Kidney (tissue), 13 donors: ENCODE measurements at regions not wholly inside any gene's neighbourhood (a gene's known extent, or its start where the extent isn't known, plus 50 kb on each side); places are given as distances from the start of the nearest gene placed in this dataset.
A peak's percentile ranks its signal among the peaks of the same experiment; 100 is the strongest.

ENCODE experiments used
- DNase-seq, 5 donors: peaks; one replicate each; pipeline ENCODE4 v3.0.0-alpha.2; 2013 to 2020
- FAIRE-seq: peaks from 2 replicates; lab custom pipeline; 2012; peaks lifted over from hg19 to GRCh38; lab: Jason Lieb, UNC
- H3K27ac ChIP-seq, 2 donors: one replicate each; pipeline ENCODE4 v1.7.0; 2013; ENCODE audit warnings: low read depth in 2 of 2, low read length in 2 of 2, inconsistent platforms in 1 of 2
- H3K27me3 ChIP-seq: one replicate; pipeline ENCODE4 v1.7.1; 2013; ENCODE audit warnings: low read length, inconsistent platforms; ENCODE audit not compliant: control insufficient read depth, insufficient read depth
- H3K36me3 ChIP-seq, 3 donors: one replicate each; pipeline versions ENCODE4 v1.7.0 to v1.7.1; 2013; ENCODE audit warnings: low read length in 3 of 3, control low read depth in 1 of 3, inconsistent platforms in 1 of 3; ENCODE audit not compliant: insufficient read depth in 3 of 3, control insufficient read depth in 2 of 3
- H3K4me1 ChIP-seq, 3 donors: one replicate each; pipeline versions ENCODE4 v1.7.0 to v1.7.1; 2013; ENCODE audit warnings: low read length in 3 of 3, inconsistent platforms in 1 of 3, low read depth in 1 of 3; ENCODE audit not compliant: control insufficient read depth in 2 of 3, insufficient read depth in 2 of 3
- H3K4me3 ChIP-seq, 3 donors: one replicate each; pipeline versions ENCODE4 v1.7.0 to v1.8.1; 2013; ENCODE audit warnings: low read length in 3 of 3, control low read depth in 1 of 3, inconsistent platforms in 1 of 3
- H3K9ac ChIP-seq, 3 donors: one replicate each; pipeline versions ENCODE4 v1.7.0 to v1.7.1; 2013; ENCODE audit warnings: low read length in 3 of 3, control low read depth in 1 of 3, inconsistent platforms in 1 of 3
- H3K9me3 ChIP-seq, 3 donors: one replicate each; pipeline versions ENCODE4 v1.7.0 to v1.7.1; 2013; ENCODE audit warnings: low read length in 3 of 3, control low read depth in 1 of 3, inconsistent platforms in 1 of 3; ENCODE audit not compliant: control insufficient read depth in 2 of 3, insufficient read depth in 1 of 3
- CTCF ChIP-seq: IDR thresholded peaks from 3 replicates; pipeline ENCODE4 v1.5.1; 2012; ENCODE audit warnings: mild to moderate bottlenecking, moderate library complexity, borderline replicate concordance; ENCODE audit not compliant: insufficient read depth; ENCODE audit errors: extremely low read depth
- intact Hi-C: fragments of 100-400 bp; cut with DNase I; formaldehyde crosslinking; loops from one replicate; pipeline ENCODE4 v1.11.1; 2022
- donor health status: control.
- donor health status: control.
- donor health status: control.
- donor health status: control.
- donor health status: control.
- donor health status: DM: yes; HTN: yes; CAD: no.
- donor health status: Normal renal cell carcinoma (clear cell type).

- H3K9me3 ChIP-seq = no peaks in the 10 kb centered on the region
- no peak overlapping the region for H3K27ac ChIP-seq
- intact Hi-C loops = no loop called here
- H3K36me3 ChIP-seq = no peaks in the 10 kb centered on the region
- no peak for TF ChIP-seq CTCF
- no peak for DNase-seq
- FAIRE-seq = no peak
- no peaks in the 10 kb centered on the region for H3K27me3 ChIP-seq
- H3K9ac ChIP-seq = no peak overlapping the region
- no peaks in the 10 kb centered on the region for H3K4me1 ChIP-seq
- no peak overlapping the region for H3K4me3 ChIP-seq
Observed at GRCh38 chr3:65251375-65251774, 563.6 kb upstream of the ADAMTS9 start.

GRCh38 chr3:65246561-65246960 lies 558.8 kb upstream of the ADAMTS9 start:
- FAIRE-seq (no peak), DNase-seq (peak in 1 of 5 donors; percentile 24)
- Histone ChIP-seq H3K4me1 (peaks cover 0 to 3% (median 2%) of the 10 kb centered on the region in 3 donors), H3K27me3 (no peaks in the 10 kb centered on the region), H3K9ac (no peak overlapping the region), H3K27ac (no peak overlapping the region), H3K4me3 (no peak overlapping the region), H3K9me3 (no peaks in the 10 kb centered on the region), H3K36me3 (no peaks in the 10 kb centered on the region)
- no peak for TF ChIP-seq CTCF
- intact Hi-C loops = no loop called here

- no peak overlapping the region for H3K27ac ChIP-seq
- peaks cover 0 to 3% (median 2%) of the 10 kb centered on the region in 3 donors for H3K4me1 ChIP-seq
- no peak overlapping the region for H3K9ac ChIP-seq
- H3K9me3 ChIP-seq = no peaks in the 10 kb centered on the region
- peak; percentile 37 for TF ChIP-seq CTCF
- no peak overlapping the region for H3K4me3 ChIP-seq
- FAIRE-seq (no peak), DNase-seq (peak in 3 of 5 donors; percentile 11 to 68 (median 45))
- H3K27me3 ChIP-seq = no peaks in the 10 kb centered on the region
- intact Hi-C loops = no loop called here
- no peaks in the 10 kb centered on the region for H3K36me3 ChIP-seq
Observed at GRCh38 chr3:65245133-65246063, 557.6 kb upstream of the ADAMTS9 start.
